Tibial nerve (tissue), 4 donors: ENCODE measurements at regions not wholly inside any gene's neighbourhood (a gene's known extent, or its start where the extent isn't known, plus 50 kb on each side); places are given as distances from the start of the nearest gene placed in this dataset.

Experiments used
- DNase-seq, 2 donors: peaks; one replicate each; pipeline ENCODE4 v3.0.0-alpha.2; 2019; ENCODE audit warnings: low spot score in 2 of 2
- H3K27ac ChIP-seq, 4 donors: fragments of 200-600 bp; sonication (generic) in 3 of 4; one replicate each; pipeline ENCODE4 v1.5.1; 2017 to 2019; ENCODE audit warnings: mild to moderate bottlenecking in 1 of 4
- H3K27me3 ChIP-seq, 2 donors: fragments of 200-600 bp; sonication (generic) in 1 of 2; one replicate each; pipeline versions ENCODE4 v1.5.1 to v1.6.0; 2017 to 2019
- H3K36me3 ChIP-seq, 3 donors: fragments of 200-600 bp; sonication (generic); one replicate each; pipeline ENCODE4 v1.5.1; 2018 to 2019
- H3K4me1 ChIP-seq, 4 donors: fragments of 200-600 bp; sonication (generic) in 3 of 4; one replicate each; pipeline ENCODE4 v1.5.1; 2017 to 2019
- H3K4me3 ChIP-seq, 4 donors: fragments of 200-600 bp; sonication (generic) in 3 of 4; one replicate each; pipeline ENCODE4 v1.5.1; 2017 to 2019; ENCODE audit warnings: mild to moderate bottlenecking in 1 of 4, moderate library complexity in 1 of 4
- H3K9me3 ChIP-seq, 4 donors: fragments of 200-600 bp; sonication (generic) in 3 of 4; one replicate each; pipeline ENCODE4 v1.5.1; 2017 to 2019
- EP300 ChIP-seq, 2 donors: sonication (generic); formaldehyde crosslinking; IDR thresholded peaks; one replicate each; pipeline ENCODE4 v1.6.1; 2017; ENCODE audit warnings: antibody characterized with exemption in 2 of 2, mild to moderate bottlenecking in 1 of 2
- POLR2A ChIP-seq, 2 donors: fragments of 450-650 bp; IDR thresholded peaks; one replicate each; pipeline ENCODE4 v1.6.1; 2017; ENCODE audit warnings: antibody characterized with exemption in 2 of 2, mild to moderate bottlenecking in 2 of 2, moderate library complexity in 2 of 2
- WGBS, 2 donors: methylation state at CpG; one replicate each; pipeline ENCODE4 v1.1.5; 2018; 5-methylcytosine and 5-hydroxymethylcytosine counted together
- TF ChIP-seq, protein P1 (sequence below), 5 experiments: fragments of 200-600 bp in 3 of 5; fragments of 450-650 bp in 2 of 5; sonication (generic) in 3 of 5; IDR thresholded peaks; one replicate each; pipeline ENCODE4 v1.5.1; 2016 to 2019; ENCODE audit warnings: antibody characterized with exemption in 5 of 5, mild to moderate bottlenecking in 3 of 5, moderate library complexity in 2 of 5

DNA sequence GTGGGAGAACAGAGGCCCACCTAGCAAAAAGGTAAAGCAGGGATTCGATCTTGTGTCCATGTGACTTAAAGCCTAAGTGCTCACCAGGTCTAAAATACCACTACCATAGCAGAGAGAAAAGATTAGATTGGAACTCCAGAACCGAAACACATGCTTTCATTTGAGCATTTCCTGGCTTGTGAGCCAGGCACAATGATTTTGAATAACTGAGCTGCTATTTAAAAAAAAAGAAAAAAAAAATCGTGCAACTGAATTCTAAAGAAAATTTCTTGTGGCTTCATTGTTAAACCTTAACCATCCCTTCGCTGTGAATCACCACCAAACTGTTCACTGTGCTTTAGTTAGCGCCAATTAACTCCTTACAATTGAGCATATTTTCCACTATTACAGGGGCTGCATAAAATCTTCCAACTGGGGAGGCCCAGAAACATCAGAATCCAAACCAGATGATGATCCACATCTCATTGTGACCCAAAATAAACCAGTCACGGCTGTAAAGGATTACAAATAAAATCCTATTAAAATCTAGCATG is 366.4 kb upstream of the ERCC4 start:
- DNase-seq, result no peak
- 63 to 66% methylated on average over 6 of the region's 6 CpGs for WGBS, 2 donors
- Histone ChIP-seq H3K4me1 (no peaks in the 10 kb centered on the region), H3K9me3 (peaks cover 0 to 10% (median 0%) of the 10 kb centered on the region in 4 donors), H3K27ac (no peak overlapping the region), H3K36me3 (no peaks in the 10 kb centered on the region), H3K27me3 (no peaks in the 10 kb centered on the region), H3K4me3 (no peak overlapping the region)
- TF ChIP-seq, protein P1, sequence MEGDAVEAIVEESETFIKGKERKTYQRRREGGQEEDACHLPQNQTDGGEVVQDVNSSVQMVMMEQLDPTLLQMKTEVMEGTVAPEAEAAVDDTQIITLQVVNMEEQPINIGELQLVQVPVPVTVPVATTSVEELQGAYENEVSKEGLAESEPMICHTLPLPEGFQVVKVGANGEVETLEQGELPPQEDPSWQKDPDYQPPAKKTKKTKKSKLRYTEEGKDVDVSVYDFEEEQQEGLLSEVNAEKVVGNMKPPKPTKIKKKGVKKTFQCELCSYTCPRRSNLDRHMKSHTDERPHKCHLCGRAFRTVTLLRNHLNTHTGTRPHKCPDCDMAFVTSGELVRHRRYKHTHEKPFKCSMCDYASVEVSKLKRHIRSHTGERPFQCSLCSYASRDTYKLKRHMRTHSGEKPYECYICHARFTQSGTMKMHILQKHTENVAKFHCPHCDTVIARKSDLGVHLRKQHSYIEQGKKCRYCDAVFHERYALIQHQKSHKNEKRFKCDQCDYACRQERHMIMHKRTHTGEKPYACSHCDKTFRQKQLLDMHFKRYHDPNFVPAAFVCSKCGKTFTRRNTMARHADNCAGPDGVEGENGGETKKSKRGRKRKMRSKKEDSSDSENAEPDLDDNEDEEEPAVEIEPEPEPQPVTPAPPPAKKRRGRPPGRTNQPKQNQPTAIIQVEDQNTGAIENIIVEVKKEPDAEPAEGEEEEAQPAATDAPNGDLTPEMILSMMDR (IDR thresholded peaks at IDR 0.05), result no peak
- TF ChIP-seq EP300 (IDR thresholded peaks at IDR 0.05) (no peak), POLR2A (IDR thresholded peaks at IDR 0.05) (no peak)

DNA sequence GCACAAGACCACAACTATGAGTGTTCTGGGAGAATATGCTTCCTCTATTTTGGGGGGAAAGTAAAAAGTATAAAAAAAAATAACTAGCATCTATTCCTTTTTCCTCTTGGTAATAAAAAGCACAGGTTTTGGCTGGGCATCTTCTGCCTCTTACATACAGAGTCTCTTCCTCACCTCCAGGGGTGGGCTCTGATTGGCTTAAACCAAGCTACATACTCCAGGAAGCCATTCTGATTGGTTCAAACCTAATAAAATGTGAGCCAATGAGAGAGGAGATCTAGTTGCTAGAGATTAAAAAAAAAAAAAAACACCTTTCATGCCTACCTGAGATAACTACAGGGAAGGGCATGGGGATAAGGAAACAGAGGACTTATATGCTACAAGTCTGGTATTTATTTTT is 365.9 kb upstream of the ERCC4 start:
- Histone ChIP-seq H3K36me3 (no peaks in the 10 kb centered on the region), H3K27ac (no peak overlapping the region), H3K4me1 (no peaks in the 10 kb centered on the region), H3K4me3 (no peak overlapping the region), H3K9me3 (peaks cover 0 to 10% (median 0%) of the 10 kb centered on the region in 4 donors), H3K27me3 (no peaks in the 10 kb centered on the region)
- no peak for DNase-seq
- TF ChIP-seq EP300 (IDR thresholded peaks at IDR 0.05) (no peak), POLR2A (IDR thresholded peaks at IDR 0.05) (no peak)
- TF ChIP-seq, protein P1 (IDR thresholded peaks at IDR 0.05), result no peak

DNA sequence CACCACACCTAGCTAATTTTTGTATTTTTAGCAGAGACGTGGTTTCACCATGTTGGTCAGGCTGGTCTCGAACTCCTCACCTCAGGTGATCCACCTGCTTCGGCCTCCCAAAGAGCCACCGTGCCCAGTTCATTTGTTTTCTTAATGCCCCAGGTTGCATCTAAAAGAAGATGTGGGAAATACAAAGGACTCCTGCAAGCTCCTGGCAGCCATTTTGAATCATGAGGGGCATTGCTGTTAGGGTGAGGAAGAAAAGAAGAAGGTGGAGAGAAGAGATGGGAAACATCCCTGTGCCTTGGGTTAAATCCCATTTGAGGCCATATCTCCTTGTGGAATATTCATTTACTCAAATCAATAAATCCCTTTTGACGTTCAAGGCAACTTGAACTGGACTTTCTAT is 365.3 kb upstream of the ERCC4 start:
- no peak for DNase-seq
- H3K4me1 ChIP-seq, result no peaks in the 10 kb centered on the region
- no peaks in the 10 kb centered on the region for H3K27me3 ChIP-seq
- no peak for TF ChIP-seq EP300 (IDR thresholded peaks at IDR 0.05)
- TF ChIP-seq, protein P1 (IDR thresholded peaks at IDR 0.05), result no peak
- TF ChIP-seq POLR2A (IDR thresholded peaks at IDR 0.05), result no peak
- no peak overlapping the region for H3K27ac ChIP-seq
- no peaks in the 10 kb centered on the region for H3K36me3 ChIP-seq
- WGBS, 2 donors, result 82 to 87% methylated on average over 5 of the region's 5 CpGs
- H3K4me3 ChIP-seq, result no peak overlapping the region
- H3K9me3 ChIP-seq, result peaks cover 0 to 10% (median 0%) of the 10 kb centered on the region in 4 donors

DNA sequence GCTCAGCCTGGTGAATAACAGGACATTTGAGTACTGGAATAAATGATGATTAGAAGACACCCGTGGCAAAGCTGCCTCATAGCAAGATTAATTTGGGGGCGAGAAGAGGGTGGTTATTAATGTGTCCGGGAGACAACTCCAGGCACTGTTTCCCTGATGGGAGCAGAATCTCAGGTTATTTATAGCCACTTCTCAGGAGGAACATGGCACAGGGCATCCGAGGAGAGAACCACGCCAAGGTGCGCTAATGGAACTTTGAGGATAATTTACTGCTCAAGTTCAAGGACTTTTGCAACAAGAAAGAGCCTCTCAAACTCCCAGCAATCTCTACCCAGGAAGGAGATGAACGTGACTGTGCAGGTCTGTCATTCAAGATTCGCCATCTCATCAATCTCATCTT is 362.5 kb upstream of the ERCC4 start:
- WGBS, 2 donors, result 73 to 78% methylated on average over 8 of the region's 8 CpGs
- TF ChIP-seq EP300 (IDR thresholded peaks at IDR 0.05) (no peak), POLR2A (IDR thresholded peaks at IDR 0.05) (no peak)
- TF ChIP-seq, protein P1 (IDR thresholded peaks at IDR 0.05), result no peak
- no peak overlapping the region for H3K4me3 ChIP-seq
- H3K9me3 ChIP-seq, result peaks cover 0 to 10% (median 0%) of the 10 kb centered on the region in 4 donors
- no peak overlapping the region for H3K27ac ChIP-seq
- no peak for DNase-seq
- H3K27me3 ChIP-seq, result no peaks in the 10 kb centered on the region
- H3K36me3 ChIP-seq, result no peaks in the 10 kb centered on the region
- no peaks in the 10 kb centered on the region for H3K4me1 ChIP-seq

DNA sequence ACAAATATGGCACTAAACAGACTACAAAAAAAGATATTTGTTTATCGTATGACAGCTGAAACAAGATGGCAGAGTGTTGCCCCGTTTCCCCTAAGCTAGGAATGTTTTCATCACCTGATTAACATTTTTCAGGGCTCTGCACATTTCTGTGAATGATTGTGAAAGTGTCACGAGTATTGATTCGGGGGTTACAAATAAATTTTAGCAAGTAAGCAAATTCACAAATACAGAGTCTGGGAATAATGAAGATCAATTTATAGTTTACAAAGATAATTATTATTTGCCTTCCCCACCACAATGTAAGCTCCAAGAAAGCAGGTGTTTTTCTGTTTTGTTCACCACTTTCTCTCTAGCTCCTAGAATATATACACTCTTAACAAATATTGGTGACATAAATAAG is 361.2 kb upstream of the ERCC4 start:
- DNase-seq, result no peak
- H3K27me3 ChIP-seq, result no peaks in the 10 kb centered on the region
- H3K9me3 ChIP-seq, result peaks cover 0 to 8% (median 0%) of the 10 kb centered on the region in 4 donors
- no peaks in the 10 kb centered on the region for H3K4me1 ChIP-seq
- no peaks in the 10 kb centered on the region for H3K36me3 ChIP-seq
- H3K4me3 ChIP-seq, result no peak overlapping the region
- TF ChIP-seq EP300 (IDR thresholded peaks at IDR 0.05) (no peak), POLR2A (IDR thresholded peaks at IDR 0.05) (no peak)
- TF ChIP-seq, protein P1 (IDR thresholded peaks at IDR 0.05), result no peak
- no peak overlapping the region for H3K27ac ChIP-seq
- 76 to 78% methylated on average over 4 of the region's 4 CpGs for WGBS, 2 donors
